WTC11 (cell line): ENCODE measurements at regions not wholly inside any gene's neighbourhood (a gene's known extent, or its start where the extent isn't known, plus 50 kb on each side); places are given as distances from the start of the nearest gene placed in this dataset.

Experiments
- ATAC-seq: fragments of 200-7000 bp; cut with Tn5 transposase; 2 replicates; pipeline ENCODE4 v1.10.0; 2021; ENCODE audit warnings: mild to moderate bottlenecking, moderate library complexity
- CTCF ChIA-PET: fragments of 300-600 bp; sonication (Branson Sonifier 250); formaldehyde crosslinking; loops from one replicate; lab custom pipeline; 2021; ENCODE audit warnings: antibody characterized with exemption; lab: Charles Lee
- POLR2A ChIA-PET: fragments of 350-600 bp; sonication (Branson Sonifier 250); formaldehyde crosslinking; loops from one replicate; lab custom pipeline; 2021; ENCODE audit warnings: antibody characterized with exemption; lab: Charles Lee
- DNase-seq: peaks from one replicate; pipeline ENCODE4 v3.0.0; 2021; ENCODE audit warnings: low spot score
- H3K27ac Mint-ChIP-seq: 2 replicates; pipeline ENCODE4 v1.8.0; 2021; ENCODE audit warnings: mixed read lengths
- H3K27me3 Mint-ChIP-seq: 2 replicates; pipeline ENCODE4 v1.8.0; 2021; ENCODE audit warnings: low read depth, mild to moderate bottlenecking, moderate library complexity, mixed read lengths
- H3K36me3 Mint-ChIP-seq: 2 replicates; pipeline ENCODE4 v1.8.0; 2021; ENCODE audit warnings: mixed read lengths
- H3K4me1 Mint-ChIP-seq: 2 replicates; pipeline ENCODE4 v1.8.0; 2022; ENCODE audit warnings: mixed read lengths
- H3K4me3 Mint-ChIP-seq: 2 replicates; pipeline ENCODE4 v1.8.0; 2021; ENCODE audit warnings: mild to moderate bottlenecking, moderate library complexity, mixed read lengths
- H3K9me3 Mint-ChIP-seq: 2 replicates; pipeline ENCODE4 v1.8.0; 2021; ENCODE audit warnings: mixed read lengths
- AR ChIP-seq: fragments of 250-450 bp; sonication (Bioruptor Pico); IDR thresholded peaks from 2 replicates; pipeline ENCODE4 v1.9.0; 2021; ENCODE audit warnings: mild to moderate bottlenecking
- ELF4 ChIP-seq: sonication (generic); formaldehyde crosslinking; IDR thresholded peaks from 2 replicates; pipeline ENCODE4 v1.8.1; 2022; ENCODE audit warnings: low read depth, mild to moderate bottlenecking, moderate library complexity, missing genetic modification reagents
- GTF2I ChIP-seq: fragments of 250-450 bp; sonication (Bioruptor Pico); conservative IDR thresholded peaks from 2 replicates; pipeline ENCODE4 v1.4.0; 2021; ENCODE audit warnings: mild to moderate bottlenecking
- HMGA2 ChIP-seq: fragments of 250-450 bp; sonication (Bioruptor Pico); IDR thresholded peaks from 2 replicates; pipeline ENCODE4 v1.4.0; 2021; ENCODE audit warnings: mild to moderate bottlenecking, moderate library complexity
- JUN ChIP-seq: sonication (generic); formaldehyde crosslinking; IDR thresholded peaks from 2 replicates; pipeline ENCODE4 v1.8.0; 2023; ENCODE audit warnings: mild to moderate bottlenecking, missing genetic modification reagents
- KAT7 ChIP-seq: sonication (generic); formaldehyde crosslinking; IDR thresholded peaks from 2 replicates; pipeline ENCODE4 v1.8.1; 2023; ENCODE audit warnings: missing genetic modification reagents, mild to moderate bottlenecking, borderline replicate concordance
- NFYB ChIP-seq: sonication (generic); formaldehyde crosslinking; conservative IDR thresholded peaks from 2 replicates; pipeline ENCODE4 v1.8.0; 2022; ENCODE audit warnings: low read depth, missing genetic modification reagents
- NR1H2 ChIP-seq: sonication (generic); formaldehyde crosslinking; IDR thresholded peaks from 2 replicates; pipeline ENCODE4 v1.9.0; 2021; ENCODE audit warnings: mild to moderate bottlenecking, moderate library complexity, missing genetic modification reagents
- PRRX2 ChIP-seq: fragments of 250-450 bp; sonication (Bioruptor Pico); IDR thresholded peaks from 2 replicates; pipeline ENCODE4 v1.8.0; 2021; ENCODE audit warnings: mild to moderate bottlenecking
- ZBTB21 ChIP-seq: sonication (generic); formaldehyde crosslinking; IDR thresholded peaks from 2 replicates; pipeline ENCODE4 v1.8.1; 2023; ENCODE audit warnings: mild to moderate bottlenecking, missing genetic modification reagents, borderline replicate concordance
- ZBTB43 ChIP-seq: sonication (generic); formaldehyde crosslinking; IDR thresholded peaks from 2 replicates; pipeline ENCODE4 v1.8.1; 2023; ENCODE audit warnings: mild to moderate bottlenecking, missing genetic modification reagents
- ZNF219 ChIP-seq: sonication (generic); formaldehyde crosslinking; IDR thresholded peaks from 2 replicates; pipeline ENCODE4 v1.8.0; 2023; ENCODE audit warnings: missing genetic modification reagents, mild to moderate bottlenecking, borderline replicate concordance
- ZNF232 ChIP-seq: sonication (generic); formaldehyde crosslinking; IDR thresholded peaks from 2 replicates; pipeline ENCODE4 v1.8.0; 2022; ENCODE audit warnings: mild to moderate bottlenecking, missing genetic modification reagents
- ZNF281 ChIP-seq: sonication (generic); formaldehyde crosslinking; IDR thresholded peaks from 2 replicates; pipeline ENCODE4 v1.8.0; 2023; ENCODE audit warnings: mild to moderate bottlenecking, missing genetic modification reagents
- ZNF423 ChIP-seq: fragments of 250-450 bp; sonication (Bioruptor Pico); IDR thresholded peaks from 2 replicates; pipeline ENCODE4 v2.1.2; 2022; ENCODE audit warnings: mild to moderate bottlenecking, moderate library complexity
- TF ChIP-seq, protein P1 (sequence below): sonication (generic); formaldehyde crosslinking; IDR thresholded peaks from 2 replicates; pipeline ENCODE4 v1.8.1; 2022; ENCODE audit warnings: low read depth, missing genetic modification reagents, borderline replicate concordance
- TF ChIP-seq, protein P2 (sequence below): fragments of 250-450 bp; sonication (Bioruptor Pico); IDR thresholded peaks from 2 replicates; pipeline ENCODE4 v1.9.0; 2021; ENCODE audit warnings: mild to moderate bottlenecking, borderline replicate concordance
- TF ChIP-seq, protein P3 (sequence below): fragments of 200-600 bp; IDR thresholded peaks from 2 replicates; pipeline ENCODE4 v1.8.0; 2022; ENCODE audit warnings: antibody characterized with exemption
- TF ChIP-seq, protein P4 (sequence below): sonication (generic); formaldehyde crosslinking; IDR thresholded peaks from 2 replicates; pipeline ENCODE4 v1.8.0; 2022; ENCODE audit warnings: mild to moderate bottlenecking, missing genetic modification reagents

GRCh38 chr2:238578256-238578655, 151.5 kb downstream of the ASB1 start (continued):
- TF ChIP-seq, protein P1, sequence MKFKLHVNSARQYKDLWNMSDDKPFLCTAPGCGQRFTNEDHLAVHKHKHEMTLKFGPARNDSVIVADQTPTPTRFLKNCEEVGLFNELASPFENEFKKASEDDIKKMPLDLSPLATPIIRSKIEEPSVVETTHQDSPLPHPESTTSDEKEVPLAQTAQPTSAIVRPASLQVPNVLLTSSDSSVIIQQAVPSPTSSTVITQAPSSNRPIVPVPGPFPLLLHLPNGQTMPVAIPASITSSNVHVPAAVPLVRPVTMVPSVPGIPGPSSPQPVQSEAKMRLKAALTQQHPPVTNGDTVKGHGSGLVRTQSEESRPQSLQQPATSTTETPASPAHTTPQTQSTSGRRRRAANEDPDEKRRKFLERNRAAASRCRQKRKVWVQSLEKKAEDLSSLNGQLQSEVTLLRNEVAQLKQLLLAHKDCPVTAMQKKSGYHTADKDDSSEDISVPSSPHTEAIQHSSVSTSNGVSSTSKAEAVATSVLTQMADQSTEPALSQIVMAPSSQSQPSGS, result no peak
- TF ChIP-seq JUN (CRISPR knock-in tag) (no peak), HMGA2 (CRISPR knock-in tag) (no peak), NR1H2 (CRISPR knock-in tag) (no peak), ZNF232 (CRISPR knock-in tag) (no peak), ZNF219 (CRISPR knock-in tag) (no peak), ELF4 (CRISPR knock-in tag) (no peak), NFYB (CRISPR knock-in tag) (no peak), ZNF281 (CRISPR knock-in tag) (no peak)
- TF ChIP-seq, protein P2, sequence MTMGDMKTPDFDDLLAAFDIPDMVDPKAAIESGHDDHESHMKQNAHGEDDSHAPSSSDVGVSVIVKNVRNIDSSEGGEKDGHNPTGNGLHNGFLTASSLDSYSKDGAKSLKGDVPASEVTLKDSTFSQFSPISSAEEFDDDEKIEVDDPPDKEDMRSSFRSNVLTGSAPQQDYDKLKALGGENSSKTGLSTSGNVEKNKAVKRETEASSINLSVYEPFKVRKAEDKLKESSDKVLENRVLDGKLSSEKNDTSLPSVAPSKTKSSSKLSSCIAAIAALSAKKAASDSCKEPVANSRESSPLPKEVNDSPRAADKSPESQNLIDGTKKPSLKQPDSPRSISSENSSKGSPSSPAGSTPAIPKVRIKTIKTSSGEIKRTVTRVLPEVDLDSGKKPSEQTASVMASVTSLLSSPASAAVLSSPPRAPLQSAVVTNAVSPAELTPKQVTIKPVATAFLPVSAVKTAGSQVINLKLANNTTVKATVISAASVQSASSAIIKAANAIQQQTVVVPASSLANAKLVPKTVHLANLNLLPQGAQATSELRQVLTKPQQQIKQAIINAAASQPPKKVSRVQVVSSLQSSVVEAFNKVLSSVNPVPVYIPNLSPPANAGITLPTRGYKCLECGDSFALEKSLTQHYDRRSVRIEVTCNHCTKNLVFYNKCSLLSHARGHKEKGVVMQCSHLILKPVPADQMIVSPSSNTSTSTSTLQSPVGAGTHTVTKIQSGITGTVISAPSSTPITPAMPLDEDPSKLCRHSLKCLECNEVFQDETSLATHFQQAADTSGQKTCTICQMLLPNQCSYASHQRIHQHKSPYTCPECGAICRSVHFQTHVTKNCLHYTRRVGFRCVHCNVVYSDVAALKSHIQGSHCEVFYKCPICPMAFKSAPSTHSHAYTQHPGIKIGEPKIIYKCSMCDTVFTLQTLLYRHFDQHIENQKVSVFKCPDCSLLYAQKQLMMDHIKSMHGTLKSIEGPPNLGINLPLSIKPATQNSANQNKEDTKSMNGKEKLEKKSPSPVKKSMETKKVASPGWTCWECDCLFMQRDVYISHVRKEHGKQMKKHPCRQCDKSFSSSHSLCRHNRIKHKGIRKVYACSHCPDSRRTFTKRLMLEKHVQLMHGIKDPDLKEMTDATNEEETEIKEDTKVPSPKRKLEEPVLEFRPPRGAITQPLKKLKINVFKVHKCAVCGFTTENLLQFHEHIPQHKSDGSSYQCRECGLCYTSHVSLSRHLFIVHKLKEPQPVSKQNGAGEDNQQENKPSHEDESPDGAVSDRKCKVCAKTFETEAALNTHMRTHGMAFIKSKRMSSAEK (CRISPR knock-in tag), result no peak
- TF ChIP-seq, protein P3, sequence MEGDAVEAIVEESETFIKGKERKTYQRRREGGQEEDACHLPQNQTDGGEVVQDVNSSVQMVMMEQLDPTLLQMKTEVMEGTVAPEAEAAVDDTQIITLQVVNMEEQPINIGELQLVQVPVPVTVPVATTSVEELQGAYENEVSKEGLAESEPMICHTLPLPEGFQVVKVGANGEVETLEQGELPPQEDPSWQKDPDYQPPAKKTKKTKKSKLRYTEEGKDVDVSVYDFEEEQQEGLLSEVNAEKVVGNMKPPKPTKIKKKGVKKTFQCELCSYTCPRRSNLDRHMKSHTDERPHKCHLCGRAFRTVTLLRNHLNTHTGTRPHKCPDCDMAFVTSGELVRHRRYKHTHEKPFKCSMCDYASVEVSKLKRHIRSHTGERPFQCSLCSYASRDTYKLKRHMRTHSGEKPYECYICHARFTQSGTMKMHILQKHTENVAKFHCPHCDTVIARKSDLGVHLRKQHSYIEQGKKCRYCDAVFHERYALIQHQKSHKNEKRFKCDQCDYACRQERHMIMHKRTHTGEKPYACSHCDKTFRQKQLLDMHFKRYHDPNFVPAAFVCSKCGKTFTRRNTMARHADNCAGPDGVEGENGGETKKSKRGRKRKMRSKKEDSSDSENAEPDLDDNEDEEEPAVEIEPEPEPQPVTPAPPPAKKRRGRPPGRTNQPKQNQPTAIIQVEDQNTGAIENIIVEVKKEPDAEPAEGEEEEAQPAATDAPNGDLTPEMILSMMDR, result no peak
- TF ChIP-seq, all 79 proteins: peak for 0

- Mint-ChIP-seq H3K27me3 (no peaks in the 10 kb centered on the region), H3K4me1 (no peaks in the 10 kb centered on the region), H3K36me3 (no peaks in the 10 kb centered on the region), H3K4me3 (no peak overlapping the region), H3K9me3 (peaks cover 10% of the 10 kb centered on the region; the same call in 1 of the 2 replicates), H3K27ac (no peak overlapping the region)
- TF ChIP-seq ZNF423 (CRISPR knock-in tag), result no peak
- no peak for TF ChIP-seq PRRX2 (CRISPR knock-in tag)
- TF ChIP-seq KAT7 (CRISPR knock-in tag), result no peak
- TF ChIP-seq AR, result no peak
- no peak for TF ChIP-seq ZBTB43 (CRISPR knock-in tag)
- no peak for TF ChIP-seq ZBTB21 (CRISPR knock-in tag)
- TF ChIP-seq, protein P4, sequence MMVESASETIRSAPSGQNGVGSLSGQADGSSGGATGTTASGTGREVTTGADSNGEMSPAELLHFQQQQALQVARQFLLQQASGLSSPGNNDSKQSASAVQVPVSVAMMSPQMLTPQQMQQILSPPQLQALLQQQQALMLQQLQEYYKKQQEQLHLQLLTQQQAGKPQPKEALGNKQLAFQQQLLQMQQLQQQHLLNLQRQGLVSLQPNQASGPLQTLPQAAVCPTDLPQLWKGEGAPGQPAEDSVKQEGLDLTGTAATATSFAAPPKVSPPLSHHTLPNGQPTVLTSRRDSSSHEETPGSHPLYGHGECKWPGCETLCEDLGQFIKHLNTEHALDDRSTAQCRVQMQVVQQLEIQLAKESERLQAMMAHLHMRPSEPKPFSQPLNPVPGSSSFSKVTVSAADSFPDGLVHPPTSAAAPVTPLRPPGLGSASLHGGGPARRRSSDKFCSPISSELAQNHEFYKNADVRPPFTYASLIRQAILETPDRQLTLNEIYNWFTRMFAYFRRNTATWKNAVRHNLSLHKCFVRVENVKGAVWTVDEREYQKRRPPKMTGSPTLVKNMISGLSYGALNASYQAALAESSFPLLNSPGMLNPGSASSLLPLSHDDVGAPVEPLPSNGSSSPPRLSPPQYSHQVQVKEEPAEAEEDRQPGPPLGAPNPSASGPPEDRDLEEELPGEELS (CRISPR knock-in tag), result no peak
- TF ChIP-seq GTF2I (CRISPR knock-in tag), result no peak
- DNase-seq, result no peak
- no peak for ATAC-seq
- ChIA-PET CTCF (no interaction called here), POLR2A (interaction anchor here (0.5 kb wide), 1 partner anchor 72 kb away, joined by 6 read pairs; no protein-coding TSS in a partner anchor)
Observed at GRCh38 chr2:238580486-238580885, 153.8 kb downstream of the ASB1 start.
